Stimulated activated CD8-positive, alpha-beta memory T cell treated with anti-CD3 and anti-CD28 coated beads, Interleukin-2, amount 100 ng/mL, for 1 hour (primary cell): ENCODE measurements at regions not wholly inside any gene's neighbourhood (a gene's known extent, or its start where the extent isn't known, plus 50 kb on each side); places are given as distances from the start of the nearest gene placed in this dataset.

Source experiments
- DNase-seq, 2 donors: peaks; one replicate each; pipeline ENCODE4 v3.0.0-alpha.2; 2020; ENCODE audit warnings: low read depth in 2 of 2

DNA sequence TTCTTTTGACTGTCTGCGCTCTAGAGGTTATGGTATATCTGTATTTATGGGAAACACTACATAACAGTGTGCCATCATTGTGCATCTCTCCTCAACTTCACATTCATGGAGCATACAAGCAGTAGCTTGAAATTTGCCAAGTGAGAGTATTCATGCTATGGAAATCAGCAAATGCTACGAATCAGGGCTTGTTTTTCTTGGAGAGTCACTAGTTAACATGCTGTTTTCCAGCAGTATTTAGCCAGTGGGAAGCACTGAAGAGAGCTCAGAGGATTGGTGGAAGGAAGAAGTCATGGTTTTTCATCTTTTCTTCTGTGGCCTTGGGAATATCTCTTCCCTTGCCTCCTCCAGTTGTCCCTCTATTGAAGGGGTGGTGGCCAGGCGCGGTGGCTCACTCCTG lies 303.0 kb downstream of the PSAT1 start:
- DNase-seq: no peak

DNA sequence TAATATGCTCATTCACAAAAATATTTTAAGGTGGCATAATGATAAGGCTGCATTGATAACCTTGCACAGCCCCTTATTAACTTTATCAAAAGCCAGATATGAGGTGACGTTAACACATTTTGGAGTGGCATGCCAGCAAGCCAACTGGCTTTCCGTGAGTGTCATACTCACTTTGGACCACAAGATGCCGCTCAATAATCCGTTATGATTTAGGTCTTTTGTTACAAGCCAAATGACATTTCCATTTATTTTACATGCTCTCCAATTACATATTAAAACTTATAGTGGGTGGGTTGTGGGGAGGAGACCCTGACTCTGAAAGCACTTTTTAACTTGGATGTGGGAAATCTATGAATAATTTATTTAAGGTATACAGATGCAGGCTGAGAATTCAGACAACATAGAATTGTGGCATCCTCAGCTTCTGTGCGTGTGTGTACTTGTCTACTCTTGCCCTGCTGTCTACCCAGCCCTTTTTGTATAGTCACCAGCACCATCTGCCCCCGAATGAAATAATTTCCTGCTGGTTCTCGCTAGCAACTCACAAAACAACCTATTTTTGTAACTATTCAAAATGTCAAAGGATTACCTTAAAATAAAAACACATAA lies 305.1 kb downstream of the PSAT1 start:
- DNase-seq: no peak

GRCh38 chr9:78605041-78606000 lies 308.4 kb downstream of the PSAT1 start:
- no peak for DNase-seq

- DNase-seq: no peak
Measured at GRCh38 chr9:78606001-78606379, 309.1 kb downstream of the PSAT1 start.

GRCh38 chr9:78607853-78608252 lies 310.9 kb downstream of the PSAT1 start:
- DNase-seq: no peak

GRCh38 chr9:78609450-78609849 lies 312.5 kb downstream of the PSAT1 start:
- DNase-seq: no peak

- no peak for DNase-seq
Measured at GRCh38 chr9:78612091-78612490, 315.2 kb downstream of the PSAT1 start.

DNA sequence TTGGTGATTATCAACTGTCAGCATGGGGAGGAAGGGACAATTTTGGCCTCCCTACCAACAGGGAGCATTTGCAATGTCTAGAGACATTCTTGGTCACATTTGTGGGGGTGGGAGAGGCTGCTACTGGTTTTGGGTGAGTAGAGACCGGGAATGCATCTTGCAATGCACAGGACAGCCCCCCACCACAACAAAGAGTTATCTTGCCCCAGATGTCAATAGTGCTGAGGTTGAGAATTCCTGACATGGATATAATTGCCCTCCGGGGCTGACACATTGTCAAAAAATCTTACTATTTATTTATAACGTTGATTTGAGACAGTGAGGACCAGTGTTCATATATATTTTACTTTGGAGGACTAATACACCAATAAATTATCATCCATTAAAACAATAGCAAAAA lies 316.1 kb downstream of the PSAT1 start:
- no peak for DNase-seq

- DNase-seq: no peak
Measured at GRCh38 chr9:78614892-78615291, 318.0 kb downstream of the PSAT1 start.

GRCh38 chr9:78615372-78615771 lies 318.4 kb downstream of the PSAT1 start:
- DNase-seq: no peak

- DNase-seq: no peak
Measured at GRCh38 chr9:78618735-78619134, 321.8 kb downstream of the PSAT1 start.

DNA sequence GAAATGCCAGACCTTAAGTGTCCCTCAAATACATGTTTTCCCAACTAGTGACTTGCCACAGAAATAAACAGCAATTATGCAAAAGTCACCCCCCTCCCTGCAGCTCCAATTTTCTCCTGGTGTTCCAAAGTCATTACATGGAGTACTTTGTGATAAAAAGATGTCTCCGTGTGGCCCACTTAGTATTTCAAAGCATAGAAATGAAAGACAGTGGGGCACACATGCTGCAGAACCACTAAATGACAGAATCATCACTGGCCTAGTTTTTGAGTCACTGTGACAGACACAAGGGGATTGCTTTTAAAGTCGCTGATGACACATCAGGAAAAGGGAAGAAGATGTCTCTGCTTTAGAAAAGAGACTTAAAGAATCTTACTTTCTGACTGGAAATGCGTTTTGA lies 323.4 kb downstream of the PSAT1 start:
- DNase-seq: no peak

- no peak for DNase-seq
Measured at GRCh38 chr9:78620764-78621163, 323.8 kb downstream of the PSAT1 start.

GRCh38 chr9:78622126-78622525 lies 325.2 kb downstream of the PSAT1 start:
- DNase-seq: no peak

- no peak for DNase-seq
Measured at GRCh38 chr9:78626971-78627370, 330.0 kb downstream of the PSAT1 start.

GRCh38 chr9:78630966-78631365 lies 334.0 kb downstream of the PSAT1 start:
- no peak for DNase-seq

DNA sequence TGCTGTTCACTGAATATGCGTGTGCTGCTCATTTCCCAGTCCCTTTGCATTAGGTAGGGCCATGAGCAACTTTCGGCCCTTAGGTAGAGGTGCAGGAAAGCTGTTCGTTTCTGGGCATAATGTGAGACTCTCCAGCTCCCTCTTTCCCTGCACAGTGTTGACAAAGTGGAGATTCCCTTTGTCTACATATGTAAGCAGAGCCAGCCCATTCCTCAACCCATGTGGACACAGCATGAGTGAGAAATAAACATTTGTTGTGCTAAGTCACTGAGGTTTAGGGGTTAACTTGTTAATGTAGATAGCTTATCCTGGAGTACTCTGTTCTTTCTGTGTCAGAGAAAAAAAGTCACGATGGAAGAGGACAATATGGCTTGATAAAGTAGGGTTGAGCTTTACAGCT lies 343.8 kb downstream of the PSAT1 start:
- no peak for DNase-seq

GRCh38 chr9:78644359-78644758 lies 347.4 kb downstream of the PSAT1 start:
- DNase-seq: no peak

- DNase-seq: no peak
Measured at GRCh38 chr9:78654324-78654723, 357.4 kb downstream of the PSAT1 start.

GRCh38 chr9:78663369-78663768 lies 366.4 kb downstream of the PSAT1 start:
- DNase-seq: no peak

DNA sequence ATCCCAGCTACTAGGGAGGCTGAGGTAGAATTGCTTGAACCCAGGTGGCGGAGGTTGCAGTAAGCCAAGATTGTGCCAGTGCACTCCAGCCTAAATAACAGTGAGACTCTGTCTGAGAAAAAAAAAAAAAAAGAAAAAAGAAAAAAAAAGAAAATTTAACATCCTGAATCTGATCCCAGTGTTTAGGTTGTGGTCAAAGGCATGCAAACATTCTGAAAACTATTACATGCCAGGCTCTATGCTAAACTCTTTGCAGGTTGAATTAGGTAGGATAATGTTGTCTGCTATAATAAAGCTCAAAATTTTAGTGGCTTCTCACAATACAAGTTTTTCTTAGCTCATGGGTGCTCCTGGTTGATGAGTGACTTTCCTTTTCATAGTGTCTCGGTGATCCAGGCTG lies 367.4 kb downstream of the PSAT1 start:
- no peak for DNase-seq

- DNase-seq: no peak
Measured at GRCh38 chr9:78666818-78667414, 370.0 kb downstream of the PSAT1 start.
